SK-N-SH treated with all-trans-retinoic acid at 6 μM for 48 hours (cell line): ENCODE measurements at regions not wholly inside any gene's neighbourhood (a gene's known extent, or its start where the extent isn't known, plus 50 kb on each side); places are given as distances from the start of the nearest gene placed in this dataset.

Experiments used
- ATAC-seq: fragments of 200-7000 bp; cut with Tn5 transposase; 3 replicates; pipeline ENCODE4 v1.9.1; 2020; ENCODE audit warnings: mild to moderate bottlenecking, moderate library complexity
- ARNTL ChIP-seq: fragments of 450-650 bp; formaldehyde crosslinking; IDR thresholded peaks from 2 replicates; pipeline ENCODE4 v1.5.0; 2020; ENCODE audit warnings: low read depth, mild to moderate bottlenecking, moderate library complexity, borderline replicate concordance
- BACH2 ChIP-seq: fragments of 250-450 bp; sonication (Bioruptor Pico); IDR thresholded peaks from 2 replicates; pipeline ENCODE4 v1.9.0; 2021; ENCODE audit warnings: mild to moderate bottlenecking, borderline replicate concordance
- CSDC2 ChIP-seq: fragments of 250-450 bp; sonication (Bioruptor Pico); IDR thresholded peaks from 2 replicates; pipeline ENCODE4 v1.5.0; 2020; ENCODE audit warnings: mild to moderate bottlenecking, moderate library complexity
- CSRNP3 ChIP-seq: fragments of 250-450 bp; sonication (Bioruptor Pico); IDR thresholded peaks from 2 replicates; pipeline ENCODE4 v1.5.1; 2021; ENCODE audit warnings: mild to moderate bottlenecking, moderate library complexity
- ESRRG ChIP-seq: fragments of 250-450 bp; sonication (Bioruptor Pico); IDR thresholded peaks from 2 replicates; pipeline ENCODE4 v1.6.1; 2021; ENCODE audit warnings: mild to moderate bottlenecking
- GLIS3 ChIP-seq: fragments of 250-450 bp; sonication (Bioruptor Pico); IDR thresholded peaks from 2 replicates; pipeline ENCODE4 v1.5.0; 2020; ENCODE audit warnings: mild to moderate bottlenecking, moderate library complexity
- ISL1 ChIP-seq: fragments of 250-450 bp; sonication (Bioruptor Pico); IDR thresholded peaks from 2 replicates; pipeline ENCODE4 v2.1.2; 2022; ENCODE audit warnings: mild to moderate bottlenecking, moderate library complexity
- OSR1 ChIP-seq: fragments of 250-450 bp; sonication (Bioruptor Pico); IDR thresholded peaks from 2 replicates; pipeline ENCODE4 v1.8.0; 2022; ENCODE audit warnings: moderate library complexity, mild to moderate bottlenecking, inconsistent platforms
- PATZ1 ChIP-seq: fragments of 250-450 bp; sonication (Bioruptor Pico); IDR thresholded peaks from 2 replicates; pipeline ENCODE4 v1.8.0; 2020; ENCODE audit warnings: mild to moderate bottlenecking, moderate library complexity, borderline replicate concordance
- POU6F1 ChIP-seq: fragments of 250-450 bp; sonication (Bioruptor Pico); IDR thresholded peaks from 2 replicates; pipeline ENCODE4 v1.8.0; 2021; ENCODE audit warnings: low read depth, mild to moderate bottlenecking, moderate library complexity, borderline replicate concordance
- PPARA ChIP-seq: fragments of 250-450 bp; sonication (Bioruptor Pico); IDR thresholded peaks from 2 replicates; pipeline ENCODE4 v1.5.0; 2020; ENCODE audit warnings: mild to moderate bottlenecking, borderline replicate concordance
- RARB ChIP-seq: fragments of 250-450 bp; sonication (Bioruptor Pico); IDR thresholded peaks from 2 replicates; pipeline ENCODE4 v1.8.0; 2021; ENCODE audit warnings: mild to moderate bottlenecking, moderate library complexity
- SNAI2 ChIP-seq: fragments of 250-450 bp; sonication (Bioruptor Pico); IDR thresholded peaks from 2 replicates; pipeline ENCODE4 v1.5.0; 2020; ENCODE audit warnings: mild to moderate bottlenecking, moderate library complexity
- TCF4 ChIP-seq: fragments of 250-450 bp; sonication (Bioruptor Pico); IDR thresholded peaks from 2 replicates; pipeline ENCODE4 v1.8.0; 2021; ENCODE audit warnings: mild to moderate bottlenecking, moderate library complexity, borderline replicate concordance
- TOX ChIP-seq: fragments of 250-450 bp; sonication (Bioruptor Pico); IDR thresholded peaks from 2 replicates; pipeline ENCODE4 v1.8.0; 2021; ENCODE audit warnings: mild to moderate bottlenecking, moderate library complexity, borderline replicate concordance
- ZC3H10 ChIP-seq: fragments of 250-450 bp; sonication (Bioruptor Pico); IDR thresholded peaks from 2 replicates; pipeline ENCODE4 v1.5.1; 2021; ENCODE audit warnings: mild to moderate bottlenecking, moderate library complexity
- ZFP3 ChIP-seq: fragments of 250-450 bp; sonication (Bioruptor Pico); IDR thresholded peaks from 2 replicates; pipeline ENCODE4 v1.5.0; 2020; ENCODE audit warnings: mild to moderate bottlenecking, moderate library complexity
- ZFP30 ChIP-seq: fragments of 450-650 bp; formaldehyde crosslinking; IDR thresholded peaks from 2 replicates; pipeline ENCODE4 v1.5.0; 2022; ENCODE audit warnings: mild to moderate bottlenecking, moderate library complexity
- ZNF565 ChIP-seq: fragments of 450-650 bp; formaldehyde crosslinking; conservative IDR thresholded peaks from 2 replicates; pipeline ENCODE4 v1.5.0; 2020; ENCODE audit warnings: low read depth, mild to moderate bottlenecking, moderate library complexity
- ZNF70 ChIP-seq: fragments of 450-650 bp; formaldehyde crosslinking; IDR thresholded peaks from 2 replicates; pipeline ENCODE4 v1.5.0; 2020; ENCODE audit warnings: mild to moderate bottlenecking, moderate library complexity
- TF ChIP-seq, protein P1 (sequence below): fragments of 250-450 bp; sonication (Bioruptor Pico); IDR thresholded peaks from 2 replicates; pipeline ENCODE4 v1.5.0; 2020; ENCODE audit warnings: mild to moderate bottlenecking, moderate library complexity
- TF ChIP-seq, protein P2 (sequence below): fragments of 250-450 bp; sonication (Bioruptor Pico); IDR thresholded peaks from 2 replicates; pipeline ENCODE4 v1.5.1; 2020; ENCODE audit warnings: low read depth, mild to moderate bottlenecking, moderate library complexity

DNA sequence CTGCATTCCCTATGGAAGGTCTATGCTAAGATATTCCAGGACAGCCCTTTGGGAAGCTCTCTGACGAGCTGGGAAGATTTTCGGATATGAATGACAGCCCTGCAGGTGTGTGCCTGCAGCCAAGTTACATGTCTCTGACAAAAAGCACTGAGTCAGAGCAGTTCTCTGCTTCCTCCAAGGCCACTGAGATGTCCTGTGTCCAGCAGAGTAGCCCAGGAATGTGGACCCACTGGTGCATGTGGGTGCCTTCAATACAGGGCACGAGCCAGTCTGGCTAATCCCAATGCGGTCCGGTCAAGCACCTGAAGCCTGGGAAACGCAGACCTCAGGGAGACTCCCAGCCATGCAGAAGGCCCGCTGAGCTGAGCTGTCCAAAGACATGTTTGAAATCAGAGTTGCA lies 565.7 kb downstream of the TCERG1L start:
- no peak for TF ChIP-seq CSRNP3
- no peak for TF ChIP-seq ISL1 (CRISPR knock-in tag)
- TF ChIP-seq SNAI2 (CRISPR knock-in tag): no peak
- no peak for TF ChIP-seq BACH2 (CRISPR knock-in tag)
- TF ChIP-seq PATZ1 (CRISPR knock-in tag): no peak
- TF ChIP-seq ZC3H10 (CRISPR knock-in tag): no peak
- no peak for TF ChIP-seq TOX (CRISPR knock-in tag)
- no peak for TF ChIP-seq CSDC2 (CRISPR knock-in tag)
- no peak for TF ChIP-seq ARNTL (CRISPR knock-in tag)
- TF ChIP-seq, protein P1, sequence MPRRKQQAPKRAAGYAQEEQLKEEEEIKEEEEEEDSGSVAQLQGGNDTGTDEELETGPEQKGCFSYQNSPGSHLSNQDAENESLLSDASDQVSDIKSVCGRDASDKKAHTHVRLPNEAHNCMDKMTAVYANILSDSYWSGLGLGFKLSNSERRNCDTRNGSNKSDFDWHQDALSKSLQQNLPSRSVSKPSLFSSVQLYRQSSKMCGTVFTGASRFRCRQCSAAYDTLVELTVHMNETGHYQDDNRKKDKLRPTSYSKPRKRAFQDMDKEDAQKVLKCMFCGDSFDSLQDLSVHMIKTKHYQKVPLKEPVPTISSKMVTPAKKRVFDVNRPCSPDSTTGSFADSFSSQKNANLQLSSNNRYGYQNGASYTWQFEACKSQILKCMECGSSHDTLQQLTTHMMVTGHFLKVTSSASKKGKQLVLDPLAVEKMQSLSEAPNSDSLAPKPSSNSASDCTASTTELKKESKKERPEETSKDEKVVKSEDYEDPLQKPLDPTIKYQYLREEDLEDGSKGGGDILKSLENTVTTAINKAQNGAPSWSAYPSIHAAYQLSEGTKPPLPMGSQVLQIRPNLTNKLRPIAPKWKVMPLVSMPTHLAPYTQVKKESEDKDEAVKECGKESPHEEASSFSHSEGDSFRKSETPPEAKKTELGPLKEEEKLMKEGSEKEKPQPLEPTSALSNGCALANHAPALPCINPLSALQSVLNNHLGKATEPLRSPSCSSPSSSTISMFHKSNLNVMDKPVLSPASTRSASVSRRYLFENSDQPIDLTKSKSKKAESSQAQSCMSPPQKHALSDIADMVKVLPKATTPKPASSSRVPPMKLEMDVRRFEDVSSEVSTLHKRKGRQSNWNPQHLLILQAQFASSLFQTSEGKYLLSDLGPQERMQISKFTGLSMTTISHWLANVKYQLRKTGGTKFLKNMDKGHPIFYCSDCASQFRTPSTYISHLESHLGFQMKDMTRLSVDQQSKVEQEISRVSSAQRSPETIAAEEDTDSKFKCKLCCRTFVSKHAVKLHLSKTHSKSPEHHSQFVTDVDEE (CRISPR knock-in tag): no peak
- no peak for TF ChIP-seq TCF4 (CRISPR knock-in tag)
- TF ChIP-seq, protein P2, sequence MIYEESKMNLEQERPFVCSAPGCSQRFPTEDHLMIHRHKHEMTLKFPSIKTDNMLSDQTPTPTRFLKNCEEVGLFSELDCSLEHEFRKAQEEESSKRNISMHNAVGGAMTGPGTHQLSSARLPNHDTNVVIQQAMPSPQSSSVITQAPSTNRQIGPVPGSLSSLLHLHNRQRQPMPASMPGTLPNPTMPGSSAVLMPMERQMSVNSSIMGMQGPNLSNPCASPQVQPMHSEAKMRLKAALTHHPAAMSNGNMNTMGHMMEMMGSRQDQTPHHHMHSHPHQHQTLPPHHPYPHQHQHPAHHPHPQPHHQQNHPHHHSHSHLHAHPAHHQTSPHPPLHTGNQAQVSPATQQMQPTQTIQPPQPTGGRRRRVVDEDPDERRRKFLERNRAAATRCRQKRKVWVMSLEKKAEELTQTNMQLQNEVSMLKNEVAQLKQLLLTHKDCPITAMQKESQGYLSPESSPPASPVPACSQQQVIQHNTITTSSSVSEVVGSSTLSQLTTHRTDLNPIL: no peak
- TF ChIP-seq ZFP30 (CRISPR knock-in tag): no peak
- no peak for TF ChIP-seq ESRRG
- no peak for TF ChIP-seq ZFP3
- no peak for TF ChIP-seq GLIS3 (CRISPR knock-in tag)
- TF ChIP-seq RARB (CRISPR knock-in tag): no peak
- no peak for TF ChIP-seq OSR1
- TF ChIP-seq POU6F1 (CRISPR knock-in tag): no peak
- ATAC-seq: no peak

DNA sequence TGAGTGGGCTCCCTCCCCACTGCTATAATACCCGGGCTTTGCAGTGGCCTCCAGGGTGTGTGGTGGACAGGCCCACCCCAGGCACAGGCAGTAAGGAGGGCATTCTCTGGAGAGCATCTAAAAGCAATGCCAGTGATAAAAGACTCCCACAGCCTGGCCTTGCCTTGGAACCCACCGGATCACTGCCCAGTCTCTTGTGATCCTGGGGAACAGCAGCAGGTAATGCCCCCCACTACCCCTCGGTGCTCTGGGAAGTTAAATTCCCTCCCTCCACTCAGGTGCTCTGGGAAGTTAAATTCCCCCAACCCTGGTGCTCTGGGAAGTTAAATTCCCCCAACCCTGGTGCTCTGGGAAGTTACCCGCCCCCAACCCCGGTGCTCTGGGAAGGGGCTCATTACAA lies 565.2 kb downstream of the TCERG1L start:
- ATAC-seq: no peak
- TF ChIP-seq ZFP30 (CRISPR knock-in tag) (no peak), TCF4 (CRISPR knock-in tag) (no peak), OSR1 (no peak), RARB (CRISPR knock-in tag) (no peak), CSRNP3 (no peak), ZFP3 (no peak), POU6F1 (CRISPR knock-in tag) (no peak), PPARA (CRISPR knock-in tag) (no peak), ISL1 (CRISPR knock-in tag) (no peak), CSDC2 (CRISPR knock-in tag) (no peak), GLIS3 (CRISPR knock-in tag) (no peak), TOX (CRISPR knock-in tag) (no peak), ZNF565 (CRISPR knock-in tag) (no peak), BACH2 (CRISPR knock-in tag) (no peak), ZC3H10 (CRISPR knock-in tag) (no peak), ZNF70 (no peak)
- TF ChIP-seq, protein P2: no peak
- TF ChIP-seq, protein P1 (CRISPR knock-in tag): no peak
